Endothelial cell of umbilical vein (primary cell): ENCODE measurements at regions not wholly inside any gene's neighbourhood (a gene's known extent, or its start where the extent isn't known, plus 50 kb on each side); places are given as distances from the start of the nearest gene placed in this dataset.

Experiments
- EZH2 ChIP-seq: IDR thresholded peaks from 2 replicates; pipeline ENCODE4 v1.6.1; 2012; ENCODE audit warnings: borderline replicate concordance, low read depth, mild to moderate bottlenecking, moderate library complexity, low read length, inconsistent platforms; ENCODE audit not compliant: severe bottlenecking
- FOS ChIP-seq: IDR thresholded peaks from 2 replicates; pipeline ENCODE4 v1.6.1; 2011; ENCODE audit warnings: mild to moderate bottlenecking, low read length, moderate library complexity, borderline replicate concordance; ENCODE audit not compliant: insufficient read depth
- JUN ChIP-seq: IDR thresholded peaks from 2 replicates; pipeline ENCODE4 v1.6.1; 2011; ENCODE audit warnings: borderline replicate concordance, low read depth; ENCODE audit not compliant: insufficient read length, insufficient read depth
- MYC ChIP-seq: IDR thresholded peaks from one replicate; pipeline ENCODE4 v1.6.1; 2011; ENCODE audit warnings: mild to moderate bottlenecking, low read depth, low read length
- POLR2A ChIP-seq: IDR thresholded peaks from 2 replicates; pipeline ENCODE4 v1.6.1; 2012; ENCODE audit warnings: low read depth, mild to moderate bottlenecking, control low read depth, low read length
- POLR2AphosphoS5 ChIP-seq: IDR thresholded peaks from 2 replicates; pipeline ENCODE4 v1.6.1; 2012; ENCODE audit warnings: low read depth, mild to moderate bottlenecking, control low read depth, low read length, moderate library complexity; ENCODE audit not compliant: insufficient read depth
- TF ChIP-seq, protein P1 (sequence below), 2 donors: IDR thresholded peaks; 1 replicate in 1 of 2; 2 replicates in 1 of 2; pipeline ENCODE4 v1.5.1; 2011; ENCODE audit warnings: low read length in 2 of 2, mild to moderate bottlenecking in 2 of 2, moderate library complexity in 2 of 2, control low read depth in 1 of 2, inconsistent platforms in 1 of 2, low read depth in 1 of 2; ENCODE audit not compliant: insufficient read depth in 1 of 2; ENCODE audit errors: extremely low read depth in 1 of 2
- TF ChIP-seq, protein P2 (sequence below): IDR thresholded peaks from 2 replicates; pipeline ENCODE4 v1.6.1; 2011; ENCODE audit not compliant: insufficient read depth, insufficient read length

DNA sequence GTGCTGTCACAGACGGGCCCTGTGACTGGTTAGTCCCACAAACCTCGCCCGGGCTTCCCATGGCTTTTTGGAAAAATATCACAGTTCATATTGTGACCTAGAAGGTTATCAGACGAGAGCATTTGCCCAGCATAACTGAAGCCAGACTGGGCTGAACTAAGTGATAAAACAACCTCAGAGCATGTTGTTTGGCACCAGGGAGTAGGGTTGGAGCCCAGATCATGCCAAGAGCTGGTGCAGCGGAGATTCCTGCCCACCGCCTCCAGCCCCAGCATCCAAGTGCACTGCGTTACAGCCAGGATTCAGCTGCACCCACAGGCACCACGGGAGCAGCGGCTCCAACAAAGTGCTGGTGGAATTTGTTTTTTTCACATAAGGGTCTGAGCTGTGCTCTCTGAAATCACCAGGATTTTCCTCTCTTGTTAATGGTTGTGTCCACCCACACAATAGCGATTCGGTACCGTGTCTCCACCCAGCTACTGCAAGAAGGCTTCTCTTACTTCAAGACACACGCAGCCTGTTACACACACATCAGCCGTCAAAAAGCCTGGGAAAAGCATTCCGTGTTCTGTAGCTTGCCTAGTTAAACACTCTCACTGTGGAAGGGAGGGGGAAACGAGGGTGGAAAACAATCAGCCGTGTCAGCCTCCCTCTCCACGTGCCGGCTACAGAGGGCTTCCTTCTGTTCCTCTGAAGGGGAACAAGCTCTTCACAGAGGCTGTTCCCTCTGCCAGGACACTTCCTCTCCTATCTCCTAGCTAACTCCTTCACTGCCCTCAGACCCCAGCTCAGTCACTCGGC, 273.8 kb downstream of the C16orf95 start:
- TF ChIP-seq, protein P1, sequence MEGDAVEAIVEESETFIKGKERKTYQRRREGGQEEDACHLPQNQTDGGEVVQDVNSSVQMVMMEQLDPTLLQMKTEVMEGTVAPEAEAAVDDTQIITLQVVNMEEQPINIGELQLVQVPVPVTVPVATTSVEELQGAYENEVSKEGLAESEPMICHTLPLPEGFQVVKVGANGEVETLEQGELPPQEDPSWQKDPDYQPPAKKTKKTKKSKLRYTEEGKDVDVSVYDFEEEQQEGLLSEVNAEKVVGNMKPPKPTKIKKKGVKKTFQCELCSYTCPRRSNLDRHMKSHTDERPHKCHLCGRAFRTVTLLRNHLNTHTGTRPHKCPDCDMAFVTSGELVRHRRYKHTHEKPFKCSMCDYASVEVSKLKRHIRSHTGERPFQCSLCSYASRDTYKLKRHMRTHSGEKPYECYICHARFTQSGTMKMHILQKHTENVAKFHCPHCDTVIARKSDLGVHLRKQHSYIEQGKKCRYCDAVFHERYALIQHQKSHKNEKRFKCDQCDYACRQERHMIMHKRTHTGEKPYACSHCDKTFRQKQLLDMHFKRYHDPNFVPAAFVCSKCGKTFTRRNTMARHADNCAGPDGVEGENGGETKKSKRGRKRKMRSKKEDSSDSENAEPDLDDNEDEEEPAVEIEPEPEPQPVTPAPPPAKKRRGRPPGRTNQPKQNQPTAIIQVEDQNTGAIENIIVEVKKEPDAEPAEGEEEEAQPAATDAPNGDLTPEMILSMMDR (IDR thresholded peaks at IDR 0.05; ENCODE audit: extremely low read depth in 1 of 2, insufficient read depth in 1 of 2, low read depth in 1 of 2, low read length in 2 of 2), result no peak
- no peak for TF ChIP-seq POLR2A
- TF ChIP-seq EZH2, result no peak
- TF ChIP-seq FOS, result no peak
- TF ChIP-seq POLR2AphosphoS5, result no peak
- no peak for TF ChIP-seq MYC
- TF ChIP-seq JUN, result no peak
- TF ChIP-seq, protein P2, sequence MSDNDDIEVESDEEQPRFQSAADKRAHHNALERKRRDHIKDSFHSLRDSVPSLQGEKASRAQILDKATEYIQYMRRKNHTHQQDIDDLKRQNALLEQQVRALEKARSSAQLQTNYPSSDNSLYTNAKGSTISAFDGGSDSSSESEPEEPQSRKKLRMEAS, result no peak
